ENCODE measurements at regions not wholly inside any gene's neighbourhood (a gene's known extent, or its start where the extent isn't known, plus 50 kb on each side); places are given as distances from the start of the nearest gene placed in this dataset.
A peak's percentile ranks its signal among the peaks of the same experiment; 100 is the strongest.

GRCh38 chr3:178048768-178049167 lies 487.5 kb upstream of the KCNMB2 start:
- no peak for DNase-seq

GRCh38 chr3:178054471-178054870 lies 481.8 kb upstream of the KCNMB2 start:
- no peak for DNase-seq

GRCh38 chr3:178055939-178056338 lies 480.3 kb upstream of the KCNMB2 start:
- no peak for DNase-seq

- DNase-seq, result no peak
Measured at GRCh38 chr3:178056868-178057267, 479.4 kb upstream of the KCNMB2 start.

GRCh38 chr3:178058629-178059028 lies 477.6 kb upstream of the KCNMB2 start:
- DNase-seq, result no peak

GRCh38 chr3:178059119-178059518 lies 477.1 kb upstream of the KCNMB2 start:
- no peak for DNase-seq

- no peak for DNase-seq
Measured at GRCh38 chr3:178059836-178060235, 476.4 kb upstream of the KCNMB2 start.

- no peak for DNase-seq
Measured at GRCh38 chr3:178060407-178060806, 475.8 kb upstream of the KCNMB2 start.

GRCh38 chr3:178062126-178062525 lies 474.1 kb upstream of the KCNMB2 start:
- DNase-seq, result no peak

GRCh38 chr3:178063461-178063860 lies 472.8 kb upstream of the KCNMB2 start:
- peak; percentile 34 for DNase-seq

GRCh38 chr3:178067721-178068120 lies 468.5 kb upstream of the KCNMB2 start:
- DNase-seq, result no peak

- no peak for DNase-seq
Measured at GRCh38 chr3:178072391-178073305, 463.6 kb upstream of the KCNMB2 start.

- no peak for DNase-seq
Measured at GRCh38 chr3:178073366-178073765, 462.9 kb upstream of the KCNMB2 start.

GRCh38 chr3:178075344-178075743 lies 460.9 kb upstream of the KCNMB2 start:
- no peak for DNase-seq

- no peak for DNase-seq
Measured at GRCh38 chr3:178078953-178079352, 457.3 kb upstream of the KCNMB2 start.

GRCh38 chr3:178079966-178080365 lies 456.3 kb upstream of the KCNMB2 start:
- no peak for DNase-seq

- DNase-seq, result no peak
Measured at GRCh38 chr3:178082326-178082906, 453.8 kb upstream of the KCNMB2 start.

GRCh38 chr3:178083906-178084866 lies 452.1 kb upstream of the KCNMB2 start:
- DNase-seq, result no peak

GRCh38 chr3:178084938-178085816 lies 451.1 kb upstream of the KCNMB2 start:
- DNase-seq, result peak; percentile 25

- no peak for DNase-seq
Measured at GRCh38 chr3:178085817-178086123, 450.5 kb upstream of the KCNMB2 start.

- peak; percentile 9 for DNase-seq
Measured at GRCh38 chr3:178086144-178086825, 450.0 kb upstream of the KCNMB2 start.

GRCh38 chr3:178087376-178087775 lies 448.9 kb upstream of the KCNMB2 start:
- no peak for DNase-seq
